HG02884 (cell line): ENCODE measurements at regions not wholly inside any gene's neighbourhood (a gene's known extent, or its start where the extent isn't known, plus 50 kb on each side); places are given as distances from the start of the nearest gene placed in this dataset.

Source experiments
- ATAC-seq: cut with Tn5 transposase; IDR thresholded peaks from one replicate; pipeline ENCODE4 v1.9.1; 2021; ENCODE audit warnings: mild to moderate bottlenecking, moderate library complexity; ENCODE audit not compliant: unreplicated experiment

GRCh38 chr3:75260-75659 lies 121.3 kb upstream of the CHL1 start:
- no peak for ATAC-seq

GRCh38 chr3:79542-79941 lies 117.0 kb upstream of the CHL1 start:
- no peak for ATAC-seq

- no peak for ATAC-seq
Measured at GRCh38 chr3:82508-82907, 114.1 kb upstream of the CHL1 start.

GRCh38 chr3:83096-83495 lies 113.5 kb upstream of the CHL1 start:
- ATAC-seq, result no peak

GRCh38 chr3:85180-85579 lies 111.4 kb upstream of the CHL1 start:
- ATAC-seq, result no peak

GRCh38 chr3:88267-88666 lies 108.3 kb upstream of the CHL1 start:
- no peak for ATAC-seq

- ATAC-seq, result no peak
Measured at GRCh38 chr3:93746-94145, 102.8 kb upstream of the CHL1 start.

GRCh38 chr3:96259-96658 lies 100.3 kb upstream of the CHL1 start:
- ATAC-seq, result no peak

GRCh38 chr3:97417-98258 lies 98.9 kb upstream of the CHL1 start:
- ATAC-seq, result no peak

- ATAC-seq, result no peak
Measured at GRCh38 chr3:98259-98654, 98.3 kb upstream of the CHL1 start.

- no peak for ATAC-seq
Measured at GRCh38 chr3:99506-99905, 97.1 kb upstream of the CHL1 start.

- ATAC-seq, result no peak
Measured at GRCh38 chr3:102484-102883, 94.1 kb upstream of the CHL1 start.

GRCh38 chr3:103991-104390 lies 92.6 kb upstream of the CHL1 start:
- ATAC-seq, result no peak

- no peak for ATAC-seq
Measured at GRCh38 chr3:105585-105984, 91.0 kb upstream of the CHL1 start.

GRCh38 chr3:106619-107018 lies 89.9 kb upstream of the CHL1 start:
- ATAC-seq, result no peak

- ATAC-seq, result no peak
Measured at GRCh38 chr3:111143-112069, 85.2 kb upstream of the CHL1 start.

GRCh38 chr3:112773-113172 lies 83.8 kb upstream of the CHL1 start:
- no peak for ATAC-seq

- no peak for ATAC-seq
Measured at GRCh38 chr3:118666-119065, 77.9 kb upstream of the CHL1 start.

GRCh38 chr3:123341-123740 lies 73.2 kb upstream of the CHL1 start:
- no peak for ATAC-seq

GRCh38 chr3:124557-125179 lies 71.9 kb upstream of the CHL1 start:
- ATAC-seq, result peak; percentile 51

- no peak for ATAC-seq
Measured at GRCh38 chr3:128515-129172, 67.9 kb upstream of the CHL1 start.
